Cardiac fibroblast (primary cell): ENCODE measurements at regions not wholly inside any gene's neighbourhood (a gene's known extent, or its start where the extent isn't known, plus 50 kb on each side); places are given as distances from the start of the nearest gene placed in this dataset.

Experiments
- DNase-seq, 2 donors: peaks; one replicate each; pipeline versions ENCODE4 v3.0.0 to v3.0.0-alpha.2; 2010; ENCODE audit warnings: low read depth in 2 of 2
- H3K4me3 ChIP-seq, 2 donors: replicated peaks in 1 of 2; 1 replicate in 1 of 2; 2 replicates in 1 of 2; pipeline ENCODE4 v1.5.1; 2011; ENCODE audit warnings: low read depth in 2 of 2, low read length in 2 of 2, mild to moderate bottlenecking in 2 of 2, moderate library complexity in 1 of 2
- CTCF ChIP-seq: IDR thresholded peaks from one replicate; pipeline ENCODE4 v1.5.1; 2011; ENCODE audit warnings: low read depth, mild to moderate bottlenecking, low read length, inconsistent platforms

- no peak overlapping the region for H3K4me3 ChIP-seq
- DNase-seq: peak; percentile 40 to 81
- TF ChIP-seq CTCF: no peak
Measured at GRCh38 chr10:36492590-36493515, 632.5 kb upstream of the ANKRD30A start.

- DNase-seq: no peak
- TF ChIP-seq CTCF: no peak
Measured at GRCh38 chr10:36491926-36492325, 633.5 kb upstream of the ANKRD30A start.

GRCh38 chr10:36489611-36490228 lies 635.7 kb upstream of the ANKRD30A start:
- TF ChIP-seq CTCF: no peak
- peak; percentile 88 for DNase-seq
- no peak overlapping the region for H3K4me3 ChIP-seq

More at GRCh38 chr10:36491926-36492325, 633.5 kb upstream of the ANKRD30A start:
- H3K4me3 ChIP-seq: no peak overlapping the region

- no peak for TF ChIP-seq CTCF
- no peak overlapping the region for H3K4me3 ChIP-seq
- no peak for DNase-seq
Measured at GRCh38 chr10:36489181-36489580, 636.2 kb upstream of the ANKRD30A start.

- no peak for TF ChIP-seq CTCF
- no peak for DNase-seq
Measured at GRCh38 chr10:36488579-36488978, 636.8 kb upstream of the ANKRD30A start.

GRCh38 chr10:36479073-36479472 lies 646.3 kb upstream of the ANKRD30A start:
- no peak for TF ChIP-seq CTCF

More at GRCh38 chr10:36488579-36488978, 636.8 kb upstream of the ANKRD30A start:
- H3K4me3 ChIP-seq: no peak overlapping the region

More at GRCh38 chr10:36479073-36479472, 646.3 kb upstream of the ANKRD30A start:
- H3K4me3 ChIP-seq: no peak overlapping the region
- DNase-seq: no peak
